ENCODE measurements at regions not wholly inside any gene's neighbourhood (a gene's known extent, or its start where the extent isn't known, plus 50 kb on each side); places are given as distances from the start of the nearest gene placed in this dataset.

DNA sequence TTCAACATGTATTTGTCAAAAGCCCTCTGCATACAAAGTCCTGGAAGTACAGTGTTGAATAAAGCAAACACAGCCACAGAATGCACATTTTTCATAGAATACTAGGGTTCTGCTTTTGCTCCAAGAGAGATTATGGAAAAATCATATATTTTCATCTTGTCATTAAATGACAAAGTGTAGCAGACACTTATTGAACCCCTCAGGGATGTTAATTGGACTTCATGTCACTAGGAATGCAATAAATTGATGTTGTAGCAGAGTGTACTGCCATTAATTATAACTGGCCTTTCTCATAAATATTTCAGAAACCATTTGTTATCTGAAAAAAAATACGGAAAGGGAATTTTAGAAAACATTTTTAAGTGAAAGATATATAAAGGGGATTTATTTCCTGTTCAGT is 64.5 kb upstream of the TAC1 start:
- TF ChIP-seq EZH2 (IDR thresholded peaks at IDR 0.05; ENCODE audit: borderline replicate concordance, low read depth, low read length, poor library complexity, severe bottlenecking) = no peak
- TF ChIP-seq, protein P1, sequence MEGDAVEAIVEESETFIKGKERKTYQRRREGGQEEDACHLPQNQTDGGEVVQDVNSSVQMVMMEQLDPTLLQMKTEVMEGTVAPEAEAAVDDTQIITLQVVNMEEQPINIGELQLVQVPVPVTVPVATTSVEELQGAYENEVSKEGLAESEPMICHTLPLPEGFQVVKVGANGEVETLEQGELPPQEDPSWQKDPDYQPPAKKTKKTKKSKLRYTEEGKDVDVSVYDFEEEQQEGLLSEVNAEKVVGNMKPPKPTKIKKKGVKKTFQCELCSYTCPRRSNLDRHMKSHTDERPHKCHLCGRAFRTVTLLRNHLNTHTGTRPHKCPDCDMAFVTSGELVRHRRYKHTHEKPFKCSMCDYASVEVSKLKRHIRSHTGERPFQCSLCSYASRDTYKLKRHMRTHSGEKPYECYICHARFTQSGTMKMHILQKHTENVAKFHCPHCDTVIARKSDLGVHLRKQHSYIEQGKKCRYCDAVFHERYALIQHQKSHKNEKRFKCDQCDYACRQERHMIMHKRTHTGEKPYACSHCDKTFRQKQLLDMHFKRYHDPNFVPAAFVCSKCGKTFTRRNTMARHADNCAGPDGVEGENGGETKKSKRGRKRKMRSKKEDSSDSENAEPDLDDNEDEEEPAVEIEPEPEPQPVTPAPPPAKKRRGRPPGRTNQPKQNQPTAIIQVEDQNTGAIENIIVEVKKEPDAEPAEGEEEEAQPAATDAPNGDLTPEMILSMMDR (conservative IDR thresholded peaks at IDR 0.05; ENCODE audit: low read depth, low read length) = no peak
